Skeletal muscle cell (primary cell): ENCODE measurements at regions not wholly inside any gene's neighbourhood (a gene's known extent, or its start where the extent isn't known, plus 50 kb on each side); places are given as distances from the start of the nearest gene placed in this dataset.
"Not testable (repeated sequence)": the region's sequence is repeated elsewhere in the genome, so short reads cannot be mapped to it uniquely, and the experiment has no call there.

Source experiments
- DNase-seq: peaks from one replicate; pipeline ENCODE4 v3.0.0-alpha.2; 2010; ENCODE audit warnings: low read depth
- H3K4me3 ChIP-seq: 2 replicates; pipeline ENCODE4 v1.5.1; 2011; ENCODE audit warnings: low read depth, mild to moderate bottlenecking, control low read depth, low read length, moderate library complexity

DNA sequence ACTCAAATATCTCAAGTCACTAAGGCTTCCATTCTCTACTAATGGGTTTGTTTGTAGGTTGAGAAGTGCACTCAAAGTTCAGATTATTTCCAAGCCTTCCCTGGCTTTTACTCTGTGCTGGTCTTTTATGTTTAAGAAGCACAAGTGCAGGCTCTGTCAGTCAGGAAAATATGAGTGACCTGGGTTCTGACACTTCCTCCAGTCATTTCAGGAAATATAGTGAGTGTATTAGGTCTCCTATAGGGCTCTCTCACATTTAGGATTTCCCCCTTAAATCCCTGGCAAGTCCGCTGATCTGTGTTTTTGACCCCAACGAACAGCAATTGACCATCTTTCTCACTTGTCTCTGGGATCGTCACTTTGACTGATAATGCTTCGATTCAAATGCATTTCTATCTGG is 210.2 kb downstream of the ARPP21 start:
- DNase-seq = no peak
- H3K4me3 ChIP-seq = no peak overlapping the region

DNA sequence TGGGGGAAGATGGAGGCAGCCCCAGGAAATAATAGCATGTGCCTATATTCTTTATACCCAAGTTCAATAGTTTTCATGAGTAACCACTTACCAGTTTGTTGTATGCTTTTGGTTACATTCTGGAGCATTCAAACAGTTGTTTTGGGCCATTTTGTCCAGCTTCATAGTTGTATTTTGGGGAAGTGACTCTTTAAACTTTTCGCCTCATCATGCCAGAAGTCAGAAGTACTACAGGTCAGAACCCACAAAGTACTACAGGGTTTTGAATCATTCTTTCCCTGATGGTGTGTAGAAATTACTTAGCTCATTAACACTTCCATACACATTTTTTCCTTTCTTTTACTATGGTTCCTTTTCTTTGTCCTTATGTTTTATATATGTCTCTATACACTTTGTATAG is 210.6 kb downstream of the ARPP21 start:
- DNase-seq = no peak
- no peak overlapping the region for H3K4me3 ChIP-seq

DNA sequence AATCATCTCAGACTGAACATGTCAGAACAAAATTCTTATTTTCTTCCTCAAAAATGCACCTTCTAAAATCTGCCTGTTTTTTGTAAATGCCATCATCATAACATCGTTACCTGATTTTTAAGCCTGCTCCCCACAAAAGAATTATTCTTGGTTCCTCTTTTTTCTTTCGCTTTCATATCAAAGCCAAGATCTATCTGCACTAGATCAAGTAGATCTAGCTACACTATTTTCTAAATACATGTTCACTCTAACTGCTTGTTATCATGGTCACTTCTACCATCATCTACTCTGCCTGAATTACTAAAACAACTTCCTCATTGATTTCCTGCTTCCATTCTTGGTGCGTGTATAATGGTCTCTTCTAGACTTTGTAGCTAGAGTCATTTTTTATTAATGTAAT is 217.7 kb downstream of the ARPP21 start:
- no peak for DNase-seq
- H3K4me3 ChIP-seq = no peak overlapping the region

DNA sequence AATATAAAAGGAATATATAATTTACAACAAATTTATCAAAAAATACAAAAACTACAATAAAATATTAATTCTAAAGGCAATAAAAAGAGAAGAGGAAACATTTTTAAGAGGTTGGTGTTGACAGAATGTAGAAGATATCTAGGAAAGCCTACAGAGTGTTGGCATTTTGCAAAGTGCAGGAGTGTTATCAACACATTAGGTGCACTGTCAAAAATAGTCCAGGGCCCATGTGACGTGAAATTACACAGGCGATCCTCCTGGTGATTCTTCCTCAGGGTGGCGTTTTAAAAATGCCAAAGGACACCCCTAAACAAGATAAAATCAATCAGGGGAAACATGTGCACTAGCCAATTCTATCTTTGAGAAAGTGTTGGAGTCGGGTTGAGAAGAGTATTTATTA is 222.7 kb downstream of the ARPP21 start:
- no peak for DNase-seq
- H3K4me3 ChIP-seq = no peak overlapping the region

DNA sequence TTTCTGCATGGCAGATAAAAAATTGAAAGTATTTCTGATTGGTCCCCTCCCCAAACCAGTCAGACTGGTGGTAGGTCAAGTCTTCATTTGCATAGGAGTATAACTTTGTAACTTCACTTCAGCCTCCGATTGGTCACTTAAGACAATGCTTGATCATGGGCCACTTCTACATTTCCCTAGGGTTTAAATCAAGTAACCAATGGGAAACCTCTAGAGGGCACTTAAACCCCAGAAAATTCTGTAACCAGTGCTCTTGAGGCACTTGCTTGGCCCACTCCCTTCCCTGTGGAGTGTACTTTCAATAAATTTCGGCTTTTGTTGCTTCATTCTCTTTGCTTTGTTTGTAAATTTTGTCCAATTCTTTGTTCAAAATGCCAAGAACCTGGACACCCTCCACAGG is 225.5 kb downstream of the ARPP21 start:
- no peak overlapping the region for H3K4me3 ChIP-seq
- no peak for DNase-seq

DNA sequence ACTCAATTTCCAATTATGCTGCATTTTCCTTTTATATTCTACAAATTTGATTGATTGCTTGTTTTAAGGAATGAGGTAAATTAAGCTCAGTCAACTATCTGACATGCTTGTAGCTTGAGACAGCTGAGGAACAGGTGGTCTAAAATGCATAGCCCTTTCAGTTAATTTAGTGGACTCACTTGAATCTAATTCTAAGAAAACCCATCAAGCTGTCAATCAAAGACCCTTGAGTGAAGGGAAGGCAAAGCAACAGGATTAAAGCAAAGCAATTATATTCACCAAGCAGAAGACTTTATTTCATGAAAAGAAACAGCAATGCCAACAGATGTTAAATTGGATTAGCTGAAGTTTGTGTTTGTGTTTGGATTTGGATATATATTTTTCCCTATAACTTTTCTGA is 228.5 kb downstream of the ARPP21 start:
- no peak for DNase-seq
- H3K4me3 ChIP-seq = no peak overlapping the region

DNA sequence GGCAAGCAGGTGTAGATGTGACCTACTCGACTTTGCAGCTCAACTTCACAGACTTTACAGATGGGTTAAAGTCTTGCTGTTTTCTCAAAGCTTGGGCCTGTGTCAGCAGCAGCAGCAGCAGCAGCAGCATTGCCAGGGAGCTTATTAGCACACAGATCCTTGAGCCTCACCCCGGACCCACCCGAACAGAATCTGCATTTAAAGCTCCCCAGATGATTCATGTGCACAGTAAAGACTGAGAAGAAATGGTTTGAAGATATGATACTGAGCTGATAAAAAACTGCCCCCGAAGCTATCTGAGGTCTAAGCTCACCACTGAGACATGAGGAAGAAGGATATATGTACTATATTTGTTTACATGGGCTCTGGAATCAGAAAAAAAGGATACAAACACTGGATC is 231.7 kb downstream of the ARPP21 start:
- no peak overlapping the region for H3K4me3 ChIP-seq
- no peak for DNase-seq

DNA sequence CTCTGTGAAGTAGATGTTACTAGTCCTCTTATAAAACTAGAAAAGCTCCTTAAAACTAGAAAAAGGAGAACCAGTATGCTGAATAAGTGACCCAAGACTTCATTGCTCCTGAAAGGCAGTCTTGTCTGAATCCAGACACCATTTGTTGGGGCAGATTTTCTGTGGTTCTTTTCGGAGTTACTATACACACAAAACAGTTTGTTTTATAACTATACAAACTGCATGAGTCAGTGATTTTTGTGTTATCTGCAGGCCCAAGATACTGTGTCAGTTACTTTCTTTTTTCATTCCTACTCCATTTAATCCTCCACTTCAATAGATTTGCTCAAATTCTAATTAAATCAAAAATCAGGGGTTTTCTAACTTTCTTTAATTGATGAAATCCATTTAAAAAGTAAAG is 244.6 kb downstream of the ARPP21 start:
- no peak overlapping the region for H3K4me3 ChIP-seq
- DNase-seq = no peak

DNA sequence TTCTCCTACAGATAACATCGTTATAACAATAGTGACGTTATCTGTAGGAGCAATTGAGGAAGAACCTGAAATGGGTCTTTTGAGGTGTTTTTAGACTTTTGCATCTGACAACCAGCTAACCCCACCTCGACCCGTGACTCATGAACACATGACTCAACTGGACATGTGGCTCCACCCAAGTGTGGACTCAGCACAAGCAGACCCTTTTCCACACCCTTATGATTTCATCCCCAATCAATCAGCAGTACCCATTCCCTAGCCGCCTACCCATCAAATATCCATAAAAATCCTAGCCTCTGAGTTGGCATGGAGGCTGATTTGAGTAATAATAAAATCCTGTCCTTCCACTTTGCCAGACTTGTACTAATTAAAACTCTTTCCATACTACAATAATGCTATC is 255.4 kb downstream of the ARPP21 start:
- H3K4me3 ChIP-seq = no peak overlapping the region
- no peak for DNase-seq

DNA sequence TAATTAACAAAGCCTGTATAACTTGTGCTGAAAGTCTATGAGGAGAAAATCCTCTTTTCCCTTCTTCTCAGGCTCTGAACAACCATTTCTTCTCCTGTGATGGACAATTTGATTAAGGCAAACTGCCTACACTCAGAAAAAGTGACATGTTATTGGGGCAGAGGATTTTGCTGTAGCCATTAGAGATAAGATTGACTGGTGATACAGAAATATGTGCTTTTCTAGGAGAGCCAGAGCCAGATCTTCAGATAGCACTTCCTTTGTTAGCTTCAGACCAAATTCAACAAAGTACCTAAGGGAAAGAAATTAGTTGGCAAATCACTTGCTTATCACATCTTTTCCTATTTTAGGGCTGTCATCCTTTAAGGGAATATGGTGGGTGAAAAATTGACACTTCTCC is 259.9 kb downstream of the ARPP21 start:
- H3K4me3 ChIP-seq = no peak overlapping the region
- DNase-seq = no peak

DNA sequence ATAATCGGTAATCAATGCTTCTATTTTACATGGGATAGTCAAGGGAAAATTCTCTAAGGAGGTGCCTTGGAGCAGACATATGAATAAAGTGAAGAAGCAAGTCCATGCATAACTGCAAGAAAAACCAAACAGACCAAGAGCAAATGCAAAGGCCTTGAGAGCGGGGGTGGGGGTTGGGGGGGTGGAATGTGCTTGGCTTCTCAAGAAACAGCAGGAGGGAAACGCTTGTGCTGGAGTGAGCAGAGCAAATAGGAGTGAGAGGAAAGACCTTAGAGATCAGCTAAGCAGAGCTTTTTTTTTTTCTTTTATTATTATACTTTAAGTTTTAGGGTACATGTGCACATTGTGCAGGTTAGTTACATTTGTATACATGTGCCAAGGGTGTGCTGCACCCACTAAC is 260.8 kb downstream of the ARPP21 start:
- H3K4me3 ChIP-seq = no peak overlapping the region
- no peak for DNase-seq

DNA sequence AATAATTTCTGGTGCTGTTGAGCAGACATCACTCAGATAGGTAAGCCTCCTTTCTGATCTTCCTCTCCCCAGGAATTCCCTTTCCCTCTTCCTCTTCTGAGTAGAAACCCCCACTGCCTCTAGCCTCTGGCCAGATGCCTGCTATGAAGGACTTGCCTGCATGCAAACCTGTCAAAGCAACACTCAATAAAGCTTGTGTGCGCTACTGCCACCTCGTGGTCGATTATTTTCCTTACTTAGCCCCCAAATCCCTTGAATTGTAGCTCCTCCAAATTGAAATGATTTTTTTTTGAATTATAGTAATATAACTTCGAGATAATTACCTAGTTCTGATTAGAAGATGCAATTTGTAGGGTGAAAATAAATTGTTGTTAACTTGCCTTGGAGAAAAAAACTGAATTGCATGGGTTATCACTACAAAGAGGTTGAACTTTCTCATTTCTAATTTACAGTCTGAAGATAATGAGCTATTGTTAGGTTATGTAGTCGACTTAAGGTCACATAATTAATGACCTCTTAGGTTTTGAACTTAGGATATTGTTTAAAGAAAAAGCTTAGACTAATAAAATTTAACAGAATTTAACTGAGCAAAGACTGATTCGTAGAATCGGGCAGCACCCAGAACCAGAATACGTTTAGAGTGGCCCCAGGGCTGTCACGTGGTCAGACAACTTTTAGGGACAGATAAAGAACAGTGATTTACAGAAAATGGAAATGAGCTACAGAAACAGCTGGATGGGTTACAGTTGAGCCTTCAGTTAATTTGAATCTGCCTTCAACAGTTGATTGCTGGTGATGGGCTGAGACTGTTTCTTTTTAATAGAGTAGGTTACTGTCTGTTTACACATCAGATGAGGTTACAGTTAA is 269.3 kb downstream of the ARPP21 start:
- peak; percentile 30 for DNase-seq
- H3K4me3 ChIP-seq = no peak overlapping the region

DNA sequence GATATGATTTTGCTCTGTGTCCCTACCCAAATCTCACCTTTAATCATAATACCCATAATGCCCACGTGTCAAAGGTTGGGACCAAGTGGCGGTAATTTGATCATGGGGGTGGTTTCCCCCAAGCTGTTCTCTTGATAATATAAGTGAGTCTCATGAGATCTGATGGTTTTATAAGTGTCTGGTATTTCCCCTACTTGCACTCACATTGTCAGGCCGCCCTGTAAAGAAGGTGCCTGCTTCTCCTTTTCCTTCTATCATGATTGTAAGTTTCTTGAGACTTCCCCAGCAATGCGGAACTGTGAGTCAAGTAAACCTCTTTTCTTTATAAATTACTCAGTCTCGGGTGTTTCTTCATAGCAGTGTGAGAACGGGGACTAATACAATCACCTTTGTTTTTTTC is 279.8 kb downstream of the ARPP21 start:
- no peak for DNase-seq
- no peak overlapping the region for H3K4me3 ChIP-seq

DNA sequence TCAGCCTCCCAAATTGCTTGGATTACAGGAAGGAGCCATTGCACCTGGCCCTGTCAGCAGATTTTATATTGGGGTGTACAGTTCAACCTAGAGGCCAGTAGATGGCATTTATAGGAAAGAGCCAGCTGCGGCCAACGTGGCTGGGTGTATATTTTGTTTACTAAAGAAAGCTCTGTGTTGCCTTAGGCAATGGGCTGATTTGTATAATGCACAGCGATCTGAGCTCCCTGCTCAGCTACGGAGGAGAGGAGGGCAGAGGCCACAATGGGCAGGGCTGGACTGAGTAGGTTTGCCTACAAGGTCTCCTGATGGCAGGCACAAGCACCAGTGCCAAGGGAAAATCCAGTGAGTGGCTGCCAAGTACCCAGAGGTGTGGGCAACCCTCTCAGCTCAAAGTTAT is 282.4 kb downstream of the ARPP21 start:
- no peak for DNase-seq
- H3K4me3 ChIP-seq = no peak overlapping the region

DNA sequence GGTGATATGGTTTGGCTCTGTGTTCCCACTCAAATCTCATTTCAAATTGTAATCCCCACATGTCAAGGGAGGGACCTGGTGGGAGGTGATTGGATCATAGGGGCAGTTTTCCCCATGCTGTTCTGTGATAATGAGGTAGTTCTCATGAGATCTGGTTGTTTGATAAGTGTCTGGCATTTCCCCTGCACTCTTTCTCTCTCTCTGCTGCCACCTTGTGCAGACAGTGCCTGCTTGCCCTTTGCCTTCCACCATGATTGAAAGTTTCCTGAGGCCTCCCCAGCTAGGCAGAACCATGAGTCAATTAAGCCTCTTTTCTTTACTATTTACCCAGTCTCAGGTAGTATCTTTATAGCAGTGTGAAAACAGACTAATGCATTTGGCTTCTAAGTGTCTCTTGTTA is 284.7 kb downstream of the ARPP21 start:
- not testable (repeated sequence) for DNase-seq, H3K4me3 ChIP-seq

DNA sequence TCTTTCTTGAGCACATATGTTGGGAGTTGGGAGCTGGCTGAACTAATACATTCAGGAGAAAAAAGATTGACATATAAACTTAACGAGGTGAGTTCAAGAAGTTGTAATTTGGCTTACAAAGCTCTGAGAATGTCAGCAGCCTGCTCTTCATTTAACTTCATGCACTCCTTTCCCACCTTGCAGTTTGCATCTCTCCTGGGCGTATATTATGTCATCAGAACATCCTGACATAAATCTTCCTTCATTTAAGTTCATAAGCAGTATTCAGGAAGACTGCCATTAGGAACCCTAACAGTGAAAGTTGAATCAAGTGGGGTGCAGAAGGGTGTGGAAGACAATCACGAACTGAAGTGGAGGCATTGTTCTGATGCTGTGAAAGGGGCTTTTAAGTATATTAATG is 288.1 kb downstream of the ARPP21 start:
- DNase-seq = no peak
- no peak overlapping the region for H3K4me3 ChIP-seq

DNA sequence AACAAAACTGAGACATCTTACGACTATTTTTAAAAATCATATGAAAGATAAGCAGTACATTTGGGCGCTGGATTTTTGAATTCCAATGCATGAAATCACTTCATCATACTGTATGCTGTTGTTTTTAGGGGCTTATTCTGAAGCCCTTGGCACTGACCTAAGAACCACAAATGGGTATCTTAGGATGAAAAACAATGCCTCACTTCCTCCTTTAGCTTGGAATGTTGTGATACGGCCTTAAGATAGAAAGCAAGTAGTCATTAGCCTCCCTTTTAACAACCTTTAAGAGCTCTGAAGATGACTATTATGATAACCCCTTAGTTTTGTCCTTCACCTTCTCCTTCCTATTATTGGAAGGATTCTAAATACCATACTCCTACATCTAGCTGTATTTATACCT is 289.8 kb downstream of the ARPP21 start:
- DNase-seq = no peak

DNA sequence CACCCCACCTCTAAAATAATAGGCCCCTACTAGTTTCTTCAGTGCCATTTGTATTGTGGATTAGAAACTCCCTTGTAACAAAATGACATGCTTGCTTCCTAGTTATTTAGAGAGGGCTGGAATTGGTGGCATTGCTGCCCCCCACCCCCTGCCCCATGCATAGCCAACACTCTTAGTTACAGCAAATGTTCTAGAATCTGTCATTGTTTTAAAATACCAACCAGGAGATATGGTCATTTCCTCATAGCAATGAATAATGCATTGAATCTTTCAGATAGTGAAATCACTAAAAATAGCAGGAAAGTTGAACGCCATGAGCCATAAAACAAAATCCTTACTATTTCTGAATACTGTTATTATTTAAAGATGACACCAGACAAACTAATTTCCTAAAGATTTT is 292.5 kb downstream of the ARPP21 start:
- H3K4me3 ChIP-seq = no peak overlapping the region

More for the DNA sequence above, 289.8 kb downstream of the ARPP21 start:
- H3K4me3 ChIP-seq = no peak overlapping the region

DNA sequence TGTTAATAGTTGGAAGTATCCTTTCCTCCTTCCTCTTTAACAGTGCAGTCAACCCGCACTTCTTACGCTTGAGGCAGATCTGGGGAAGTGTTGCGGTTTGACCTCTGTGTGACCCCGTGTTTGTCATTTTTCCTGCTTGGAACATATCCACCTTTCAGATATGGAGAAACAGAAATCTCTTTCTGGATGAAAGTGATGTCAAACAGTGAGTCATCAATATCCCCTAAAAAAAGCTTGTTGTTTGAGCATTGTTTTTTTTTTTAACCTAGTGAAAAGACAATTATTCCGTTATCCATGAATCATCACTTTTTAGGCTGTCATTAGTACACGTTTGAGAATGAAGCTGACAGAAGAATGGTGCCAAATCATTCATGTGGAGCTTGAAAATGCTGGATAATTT is 293.7 kb downstream of the ARPP21 start:
- peak; percentile 83 for DNase-seq
- no peak overlapping the region for H3K4me3 ChIP-seq

More for the DNA sequence above, 292.5 kb downstream of the ARPP21 start:
- no peak for DNase-seq

DNA sequence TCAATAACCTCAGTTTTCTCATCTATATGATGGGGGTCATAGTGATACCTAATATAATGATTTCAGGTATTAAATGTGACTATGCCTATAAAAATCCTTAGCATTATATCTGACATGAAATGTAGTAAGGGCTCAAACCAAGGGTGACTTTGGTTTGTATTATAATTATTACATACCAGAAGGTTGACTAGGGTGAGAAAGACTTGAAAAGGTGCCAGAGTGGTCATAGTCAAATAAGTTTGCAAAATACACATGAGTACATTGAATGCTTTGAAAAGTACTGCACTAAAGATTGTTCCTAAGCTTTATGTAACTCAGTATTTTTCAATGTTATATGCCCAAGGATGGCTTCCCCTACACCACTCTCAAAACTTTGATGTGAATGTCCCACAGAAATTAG is 297.2 kb downstream of the ARPP21 start:
- DNase-seq = no peak

DNA sequence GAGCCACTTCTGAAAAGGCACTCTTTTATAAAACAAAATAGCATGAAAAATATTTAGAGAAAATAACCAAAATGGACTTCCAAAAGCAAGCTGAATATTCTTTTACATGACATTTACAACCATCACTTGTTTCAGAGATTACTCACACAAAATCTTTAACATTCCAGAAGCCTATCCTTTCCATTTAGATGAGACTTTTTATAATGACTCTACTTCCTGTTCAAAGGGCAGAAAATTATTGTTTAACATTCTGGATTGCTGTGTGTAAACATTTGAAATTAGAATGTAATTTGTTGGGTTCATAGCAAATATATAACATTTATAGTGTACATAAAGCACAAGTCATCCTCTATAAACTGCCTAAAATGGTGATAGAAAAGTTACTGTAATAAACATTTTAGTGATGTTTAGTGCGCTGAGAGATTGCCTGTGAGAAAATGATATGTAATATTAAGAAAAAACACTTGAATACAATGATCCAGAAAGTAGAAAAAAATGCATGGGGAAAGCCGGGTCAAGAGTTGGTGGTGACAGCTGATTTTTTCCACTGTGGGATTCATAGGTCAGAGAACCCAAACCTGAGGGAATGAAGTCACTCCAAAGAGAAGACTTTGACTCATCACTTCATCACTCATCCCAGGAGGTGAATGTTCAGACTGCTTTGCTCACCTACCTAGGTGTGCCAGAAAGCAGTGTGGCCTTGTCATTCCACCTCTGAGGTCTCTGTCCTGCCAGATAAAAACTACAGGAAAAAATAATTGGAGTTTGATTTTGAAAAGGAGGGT is 305.8 kb downstream of the ARPP21 start:
- no peak for DNase-seq

More for the DNA sequence above, 297.2 kb downstream of the ARPP21 start:
- H3K4me3 ChIP-seq = no peak overlapping the region

More for the DNA sequence above, 305.8 kb downstream of the ARPP21 start:
- H3K4me3 ChIP-seq = no peak overlapping the region
